ENCODE measurements at regions not wholly inside any gene's neighbourhood (a gene's known extent, or its start where the extent isn't known, plus 50 kb on each side); places are given as distances from the start of the nearest gene placed in this dataset.

- TF ChIP-seq ZNF518A (tag by site-specific recombination; conservative IDR thresholded peaks at IDR 0.05; ENCODE audit: low read depth): no peak
- TF ChIP-seq GLI2 (tag by site-specific recombination; IDR thresholded peaks at IDR 0.05; ENCODE audit: borderline replicate concordance, low read depth): no peak
- TF ChIP-seq ZNF23 (tag by site-specific recombination; IDR thresholded peaks at IDR 0.05; ENCODE audit: borderline replicate concordance): no peak
Measured at GRCh38 chr16:13435873-13436474, 484.0 kb upstream of the ERCC4 start (continued).

GRCh38 chr16:13436641-13437412, 483.1 kb upstream of the ERCC4 start:
- Histone ChIP-seq H3K4me1 (ENCODE audit: control insufficient read depth, insufficient read depth, low read length) (no peaks in the 10 kb centered on the region), H3K4me3 (ENCODE audit: low read depth, low read length) (no peak overlapping the region), H3K9me3 (ENCODE audit: control insufficient read depth, insufficient read depth, low read depth, low read length) (no peaks in the 10 kb centered on the region), H3K27ac (ENCODE audit: extremely low read depth, low read depth, low read length) (no peak overlapping the region), H3K36me3 (ENCODE audit: control insufficient read depth in 2 of 2, insufficient read depth in 1 of 2, low read length in 2 of 2) (no peaks in the 10 kb centered on the region)
- POLR2A ChIA-PET: no interaction called here
- CTCF ChIA-PET: interaction anchor here (0.6 kb wide), 1 partner anchor 616 kb away, joined by 3 read pairs; no protein-coding TSS in a partner anchor
- TF ChIP-seq HOXA7 (CRISPR knock-in tag; IDR thresholded peaks at IDR 0.05; ENCODE audit: borderline replicate concordance): no peak
- TF ChIP-seq, protein P1, sequence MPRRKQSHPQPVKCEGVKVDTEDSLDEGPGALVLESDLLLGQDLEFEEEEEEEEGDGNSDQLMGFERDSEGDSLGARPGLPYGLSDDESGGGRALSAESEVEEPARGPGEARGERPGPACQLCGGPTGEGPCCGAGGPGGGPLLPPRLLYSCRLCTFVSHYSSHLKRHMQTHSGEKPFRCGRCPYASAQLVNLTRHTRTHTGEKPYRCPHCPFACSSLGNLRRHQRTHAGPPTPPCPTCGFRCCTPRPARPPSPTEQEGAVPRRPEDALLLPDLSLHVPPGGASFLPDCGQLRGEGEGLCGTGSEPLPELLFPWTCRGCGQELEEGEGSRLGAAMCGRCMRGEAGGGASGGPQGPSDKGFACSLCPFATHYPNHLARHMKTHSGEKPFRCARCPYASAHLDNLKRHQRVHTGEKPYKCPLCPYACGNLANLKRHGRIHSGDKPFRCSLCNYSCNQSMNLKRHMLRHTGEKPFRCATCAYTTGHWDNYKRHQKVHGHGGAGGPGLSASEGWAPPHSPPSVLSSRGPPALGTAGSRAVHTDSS (tag by site-specific recombination; IDR thresholded peaks at IDR 0.05): no peak
- no peak for TF ChIP-seq YY1 (tag by site-specific recombination; IDR thresholded peaks at IDR 0.05)
- TF ChIP-seq, protein P2, sequence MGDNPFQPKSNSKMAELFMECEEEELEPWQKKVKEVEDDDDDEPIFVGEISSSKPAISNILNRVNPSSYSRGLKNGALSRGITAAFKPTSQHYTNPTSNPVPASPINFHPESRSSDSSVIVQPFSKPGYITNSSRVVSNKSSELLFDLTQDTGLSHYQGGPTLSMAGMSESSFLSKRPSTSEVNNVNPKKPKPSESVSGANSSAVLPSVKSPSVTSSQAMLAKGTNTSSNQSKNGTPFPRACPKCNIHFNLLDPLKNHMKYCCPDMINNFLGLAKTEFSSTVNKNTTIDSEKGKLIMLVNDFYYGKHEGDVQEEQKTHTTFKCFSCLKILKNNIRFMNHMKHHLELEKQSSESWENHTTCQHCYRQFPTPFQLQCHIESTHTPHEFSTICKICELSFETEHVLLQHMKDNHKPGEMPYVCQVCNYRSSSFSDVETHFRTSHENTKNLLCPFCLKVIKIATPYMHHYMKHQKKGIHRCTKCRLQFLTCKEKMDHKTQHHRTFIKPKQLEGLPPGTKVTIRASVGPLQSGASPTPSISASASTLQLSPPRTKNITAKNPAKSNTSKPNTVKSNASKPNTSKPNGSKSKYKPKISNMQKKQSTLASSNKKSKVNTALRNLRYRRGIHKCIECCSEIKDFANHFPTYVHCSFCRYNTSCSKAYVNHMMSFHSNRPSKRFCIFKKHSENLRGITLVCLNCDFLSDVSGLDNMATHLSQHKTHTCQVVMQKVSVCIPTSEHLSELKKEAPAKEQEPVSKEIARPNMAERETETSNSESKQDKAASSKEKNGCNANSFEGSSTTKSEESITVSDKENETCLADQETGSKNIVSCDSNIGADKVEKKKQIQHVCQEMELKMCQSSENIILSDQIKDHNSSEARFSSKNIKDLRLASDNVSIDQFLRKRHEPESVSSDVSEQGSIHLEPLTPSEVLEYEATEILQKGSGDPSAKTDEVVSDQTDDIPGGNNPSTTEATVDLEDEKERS (tag by site-specific recombination; IDR thresholded peaks at IDR 0.05): no peak
- no peak for TF ChIP-seq ZNF704 (tag by site-specific recombination; IDR thresholded peaks at IDR 0.05)
- no peak for TF ChIP-seq ZNF654 (tag by site-specific recombination; IDR thresholded peaks at IDR 0.05; ENCODE audit: low read depth)
- TF ChIP-seq ZNF157 (tag by site-specific recombination; IDR thresholded peaks at IDR 0.05): no peak
- no peak for TF ChIP-seq GFI1B (tag by site-specific recombination; IDR thresholded peaks at IDR 0.05)
- TF ChIP-seq BCL11A (tag by site-specific recombination; IDR thresholded peaks at IDR 0.05; ENCODE audit: low read depth): no peak
- TF ChIP-seq RBAK (tag by site-specific recombination; IDR thresholded peaks at IDR 0.05): no peak
- TF ChIP-seq ZNF121 (tag by site-specific recombination; IDR thresholded peaks at IDR 0.05): no peak
- no peak for TF ChIP-seq ZNF701 (tag by site-specific recombination; IDR thresholded peaks at IDR 0.05)
- TF ChIP-seq, protein P3, sequence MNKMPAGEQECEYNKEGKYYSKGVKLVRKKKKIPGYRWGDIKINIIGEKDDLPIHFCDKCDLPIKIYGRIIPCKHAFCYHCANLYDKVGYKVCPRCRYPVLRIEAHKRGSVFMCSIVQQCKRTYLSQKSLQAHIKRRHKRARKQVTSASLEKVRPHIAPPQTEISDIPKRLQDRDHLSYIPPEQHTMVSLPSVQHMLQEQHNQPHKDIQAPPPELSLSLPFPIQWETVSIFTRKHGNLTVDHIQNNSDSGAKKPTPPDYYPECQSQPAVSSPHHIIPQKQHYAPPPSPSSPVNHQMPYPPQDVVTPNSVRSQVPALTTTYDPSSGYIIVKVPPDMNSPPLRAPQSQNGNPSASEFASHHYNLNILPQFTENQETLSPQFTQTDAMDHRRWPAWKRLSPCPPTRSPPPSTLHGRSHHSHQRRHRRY (tag by site-specific recombination; IDR thresholded peaks at IDR 0.05): no peak
- no peak for TF ChIP-seq ZBTB48 (tag by site-specific recombination; IDR thresholded peaks at IDR 0.05)
- no peak for TF ChIP-seq ZSCAN23 (tag by site-specific recombination; IDR thresholded peaks at IDR 0.05)
- no peak for TF ChIP-seq ZSCAN4 (tag by site-specific recombination; IDR thresholded peaks at IDR 0.05)
